HG03066 (cell line): ENCODE measurements at regions not wholly inside any gene's neighbourhood (a gene's known extent, or its start where the extent isn't known, plus 50 kb on each side); places are given as distances from the start of the nearest gene placed in this dataset.
"Not testable (repeated sequence)": the region's sequence is repeated elsewhere in the genome, so short reads cannot be mapped to it uniquely, and the experiment has no call there.

ENCODE experiments used
- ATAC-seq: cut with Tn5 transposase; IDR thresholded peaks from one replicate; pipeline ENCODE4 v1.9.1; 2021; ENCODE audit warnings: low read depth; ENCODE audit not compliant: unreplicated experiment

- no peak for ATAC-seq
These were observed 54.2 kb upstream of the NFIA start for GRCh38 chr1:61028136-61028535.

DNA sequence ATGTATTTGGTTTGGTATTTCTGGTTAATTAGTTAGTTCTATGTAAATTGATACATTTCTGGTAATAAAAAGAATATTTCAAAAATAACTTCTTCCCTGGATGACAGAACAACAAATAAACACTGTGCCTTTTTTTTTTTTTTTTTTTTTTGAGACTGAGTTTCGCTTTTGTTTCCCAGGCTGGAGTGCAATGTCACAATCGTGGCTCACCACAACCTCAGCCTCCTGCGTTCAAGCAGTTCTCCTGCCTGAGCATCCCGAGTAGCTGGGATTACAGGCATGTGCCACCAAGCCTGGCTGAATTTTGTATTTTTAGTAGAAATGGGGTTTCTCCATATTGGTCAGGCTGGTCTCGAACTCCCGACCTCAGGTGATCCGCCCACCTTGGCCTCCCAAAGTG, 64.3 kb upstream of the NFIA start:
- not testable (repeated sequence) for ATAC-seq

GRCh38 chr1:61017651-61018050, 64.7 kb upstream of the NFIA start:
- no peak for ATAC-seq

- ATAC-seq: no peak
These were observed 68.3 kb upstream of the NFIA start for GRCh38 chr1:61013946-61014667.

DNA sequence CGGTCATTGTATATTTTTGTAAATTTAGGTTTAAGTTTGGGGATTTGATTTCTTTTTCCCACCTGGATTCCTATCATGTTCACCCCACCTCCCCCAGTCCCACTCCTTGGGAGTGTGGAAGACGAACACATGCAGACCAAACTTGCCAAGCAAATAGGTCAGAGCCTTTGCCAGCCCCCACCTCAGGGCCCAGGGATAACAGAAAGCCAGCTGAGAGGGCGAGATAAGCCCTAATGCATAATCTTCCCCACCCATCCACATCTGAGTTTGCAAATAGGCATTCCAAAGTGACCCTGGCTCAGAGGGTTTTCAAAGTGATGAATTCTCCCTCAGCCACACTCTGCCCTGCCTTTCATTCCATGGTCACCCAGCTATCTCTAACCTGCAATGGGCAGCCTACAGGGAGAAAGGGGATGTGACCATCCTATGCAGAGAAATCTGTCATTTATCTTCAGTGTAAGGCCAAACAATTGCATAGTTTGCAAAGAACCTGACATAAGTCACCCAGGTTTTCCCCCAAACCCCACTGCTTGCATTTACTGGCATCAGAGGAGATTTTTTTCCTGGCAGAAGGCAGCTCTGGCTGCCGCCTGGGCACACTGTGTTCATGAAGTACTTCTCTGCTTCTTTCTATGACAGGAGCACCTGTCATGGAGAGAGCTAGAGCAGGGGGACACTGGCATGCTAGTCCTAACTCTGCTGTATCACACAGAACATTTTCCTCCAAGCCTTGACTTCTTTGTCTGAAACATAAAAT, 69.0 kb upstream of the NFIA start:
- ATAC-seq: no peak

DNA sequence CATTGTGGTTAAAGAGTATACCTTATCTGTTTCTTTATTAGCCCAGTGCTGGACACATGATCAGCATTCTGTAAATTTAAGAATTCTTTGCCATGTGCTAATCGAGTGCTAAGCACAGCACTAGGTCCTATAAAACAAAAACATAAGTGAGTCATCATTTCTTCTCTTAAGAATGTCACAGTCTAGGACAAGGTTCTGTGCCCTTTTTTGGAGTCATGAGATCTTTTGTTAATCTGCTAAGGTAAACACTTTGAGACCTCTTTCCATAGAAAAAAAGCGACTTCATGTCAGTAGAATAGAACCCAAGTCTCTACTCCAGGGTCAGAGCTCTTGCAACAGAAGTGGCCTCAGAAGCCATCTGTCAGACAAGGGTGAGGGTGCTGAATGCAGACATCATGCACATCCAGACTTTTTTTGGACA, 70.0 kb upstream of the NFIA start:
- ATAC-seq: no peak

- ATAC-seq: no peak
These were observed 70.6 kb upstream of the NFIA start for GRCh38 chr1:61011561-61012263.

GRCh38 chr1:61007534-61008364, 74.6 kb upstream of the NFIA start:
- no peak for ATAC-seq

- no peak for ATAC-seq
These were observed 76.5 kb upstream of the NFIA start for GRCh38 chr1:61005614-61006580.

DNA sequence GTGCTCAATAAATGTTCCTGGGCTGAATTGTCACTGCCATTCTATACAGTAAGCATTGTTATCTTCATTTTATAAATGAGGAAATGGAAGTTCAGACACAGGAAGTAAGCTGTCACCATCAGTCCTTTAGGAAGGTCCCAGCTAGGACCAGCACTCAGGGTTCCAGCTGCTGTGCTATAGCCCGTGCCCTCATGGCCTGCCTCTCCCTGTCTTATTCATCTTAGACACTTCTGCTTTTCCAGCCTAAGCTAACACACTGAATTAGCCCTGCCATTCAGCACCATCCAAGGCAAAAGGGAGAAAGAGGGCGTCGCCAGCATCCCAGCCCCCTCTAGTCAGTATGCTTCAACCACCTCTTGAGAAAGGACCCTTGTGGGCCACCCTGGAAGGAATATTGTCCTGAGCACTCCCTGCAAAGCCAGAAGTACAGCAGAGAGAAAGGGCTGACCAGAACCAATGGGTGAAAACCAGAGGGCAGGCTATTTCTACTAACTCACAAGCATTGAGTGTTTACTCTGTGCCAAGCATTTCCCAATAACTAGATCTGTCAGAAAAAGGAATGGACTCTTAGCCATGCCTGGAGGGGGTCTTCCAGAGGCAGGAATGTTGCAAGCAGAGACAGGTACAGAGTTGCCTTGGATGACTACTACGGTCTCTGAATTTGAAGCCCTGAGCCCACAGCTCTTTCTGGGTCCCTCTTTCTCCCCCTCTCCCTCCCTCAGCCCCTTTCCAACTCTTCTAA, 77.9 kb upstream of the NFIA start:
- ATAC-seq: no peak

- no peak for ATAC-seq
These were observed 82.0 kb upstream of the NFIA start for GRCh38 chr1:61000327-61000726.

DNA sequence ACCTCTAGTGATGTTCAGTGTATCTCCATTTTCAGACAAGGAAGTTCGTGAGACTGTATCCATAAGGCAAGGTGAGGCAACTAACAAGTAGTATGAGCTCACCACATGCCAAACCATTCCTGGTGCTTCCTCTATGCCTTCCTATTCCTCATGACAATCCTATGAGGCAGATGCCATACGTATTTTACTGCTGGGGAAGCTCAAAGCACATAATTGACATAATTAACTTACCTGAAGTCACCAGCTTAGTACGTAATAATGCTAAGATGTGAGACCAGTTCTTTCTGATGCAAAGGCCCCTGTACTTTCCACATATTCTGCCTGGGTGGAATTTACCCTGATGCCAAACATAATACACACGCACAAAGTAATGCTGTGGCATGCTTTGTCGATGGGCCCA, 83.6 kb upstream of the NFIA start:
- no peak for ATAC-seq

DNA sequence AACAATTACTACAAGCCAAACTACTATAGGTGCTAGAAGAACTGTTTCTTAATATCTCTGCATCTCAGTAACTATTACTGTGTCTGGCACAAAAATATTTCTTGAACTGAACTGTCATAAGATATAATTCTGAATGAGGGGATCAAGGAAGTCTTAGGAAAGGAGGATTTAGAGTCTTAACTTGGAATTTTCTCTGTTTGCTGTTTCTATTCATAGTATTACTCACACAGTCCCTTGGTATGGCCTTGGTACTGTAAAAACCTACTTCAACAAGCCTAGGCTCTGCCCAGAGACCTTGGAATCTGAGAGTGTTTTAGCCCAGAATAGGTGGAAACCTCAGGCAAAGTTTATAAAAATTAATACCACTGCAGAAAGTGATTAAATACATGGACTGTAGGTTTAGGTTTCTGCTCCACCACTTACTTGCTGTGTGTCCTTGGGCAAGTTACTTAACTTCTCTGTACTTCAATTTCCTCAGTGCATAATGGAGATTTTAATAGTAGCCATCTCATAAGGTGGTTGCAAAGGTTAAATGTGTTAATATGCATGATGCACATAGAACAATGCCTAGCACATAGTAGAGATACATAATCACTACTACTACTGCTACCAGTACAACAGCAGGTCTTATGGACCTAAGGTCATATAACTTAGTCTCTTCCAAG, 87.4 kb upstream of the NFIA start:
- ATAC-seq: no peak

GRCh38 chr1:60994369-60994768, 88.0 kb upstream of the NFIA start:
- no peak for ATAC-seq

- ATAC-seq: no peak
These were observed 90.2 kb upstream of the NFIA start for GRCh38 chr1:60992165-60992564.

DNA sequence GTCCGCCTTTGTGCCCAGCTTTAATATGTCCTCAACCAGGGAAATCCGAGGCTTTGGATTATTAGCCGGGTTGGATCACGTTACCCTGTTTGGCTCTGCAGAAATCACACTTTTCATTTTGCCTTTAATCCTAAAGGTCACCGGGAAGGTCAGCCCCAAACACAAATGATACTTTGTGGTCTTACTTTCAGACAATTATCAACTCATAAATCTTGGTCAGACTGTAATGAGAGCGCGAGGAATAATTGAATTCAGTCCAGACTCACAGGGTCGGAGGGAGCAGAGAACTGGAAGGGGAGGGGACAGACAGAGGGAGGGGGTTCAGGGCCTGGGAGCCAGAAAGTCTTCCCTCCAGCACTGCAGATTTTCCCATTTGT, 91.7 kb upstream of the NFIA start:
- ATAC-seq: no peak

GRCh38 chr1:60989749-60990713, 92.3 kb upstream of the NFIA start:
- no peak for ATAC-seq
